Neuronal stem cell (in vitro differentiated cells): ENCODE measurements at regions not wholly inside any gene's neighbourhood (a gene's known extent, or its start where the extent isn't known, plus 50 kb on each side); places are given as distances from the start of the nearest gene placed in this dataset.

Source experiments
- DNase-seq: peaks from one replicate; pipeline ENCODE4 v3.0.0-alpha.2; 2013; ENCODE audit warnings: low spot score
- H2AFZ ChIP-seq: one replicate; pipeline ENCODE4 v1.6.1; 2013; ENCODE audit warnings: mild to moderate bottlenecking, low read length, inconsistent platforms
- H2AK5ac ChIP-seq: 2 replicates; pipeline ENCODE4 v1.6.1; 2013; ENCODE audit warnings: low read depth, mild to moderate bottlenecking, inconsistent platforms, low read length, moderate library complexity, mixed read lengths
- H2BK120ac ChIP-seq: 2 replicates; pipeline ENCODE4 v1.6.1; 2013; ENCODE audit warnings: low read depth, mild to moderate bottlenecking, inconsistent platforms, low read length, moderate library complexity, mixed read lengths
- H2BK12ac ChIP-seq: one replicate; pipeline ENCODE4 v1.6.1; 2013; ENCODE audit warnings: low read length, inconsistent platforms
- H2BK15ac ChIP-seq: 2 replicates; pipeline ENCODE4 v1.6.1; 2013; ENCODE audit warnings: mild to moderate bottlenecking, low read length, inconsistent platforms, mixed read lengths
- H2BK5ac ChIP-seq: one replicate; pipeline ENCODE4 v1.6.1; 2013; ENCODE audit warnings: inconsistent platforms, mild to moderate bottlenecking, low read length, moderate library complexity
- H3K14ac ChIP-seq: one replicate; pipeline ENCODE4 v1.6.1; 2013; ENCODE audit warnings: low read length, inconsistent platforms
- H3K18ac ChIP-seq: 2 replicates; pipeline ENCODE4 v1.6.1; 2013; ENCODE audit warnings: low read length, inconsistent platforms
- H3K23ac ChIP-seq: 2 replicates; pipeline ENCODE4 v1.6.1; 2013; ENCODE audit warnings: low read depth, mild to moderate bottlenecking, mixed read lengths, low read length, inconsistent platforms; ENCODE audit not compliant: poor library complexity
- H3K27ac ChIP-seq: replicated peaks from 3 replicates; pipeline ENCODE4 v1.5.1; 2013; ENCODE audit warnings: low read length, inconsistent platforms
- H3K27me3 ChIP-seq, 3 experiments: 2 replicates each; pipeline ENCODE4 v1.6.1; 2013; ENCODE audit warnings: low read length in 3 of 3, mild to moderate bottlenecking in 2 of 3, inconsistent platforms in 1 of 3, low read depth in 1 of 3, mixed read lengths in 1 of 3, moderate library complexity in 1 of 3; ENCODE audit not compliant: control insufficient read depth in 3 of 3, insufficient read depth in 3 of 3
- H3K36me3 ChIP-seq, 2 donors: replicated peaks in 1 of 2; 2 replicates each; pipeline ENCODE4 v1.6.1; 2013; ENCODE audit warnings: low read length in 2 of 2; ENCODE audit not compliant: control insufficient read depth in 2 of 2, insufficient read depth in 2 of 2
- H3K4ac ChIP-seq: 2 replicates; pipeline ENCODE4 v1.6.1; 2013; ENCODE audit warnings: inconsistent platforms, mild to moderate bottlenecking, low read length, moderate library complexity
- H3K4me1 ChIP-seq, 2 donors: 1 replicate in 1 of 2; 2 replicates in 1 of 2; pipeline ENCODE4 v1.6.1; 2013; ENCODE audit warnings: low read length in 2 of 2, low read depth in 1 of 2; ENCODE audit not compliant: control insufficient read depth in 2 of 2, insufficient read depth in 1 of 2
- H3K4me2 ChIP-seq: one replicate; pipeline ENCODE4 v1.6.1; 2013; ENCODE audit warnings: mild to moderate bottlenecking, low read length, inconsistent platforms; ENCODE audit not compliant: insufficient read depth, poor library complexity, severe bottlenecking
- H3K4me3 ChIP-seq, 2 donors: 2 replicates each; pipeline ENCODE4 v1.5.1; 2013; ENCODE audit warnings: low read length in 2 of 2, mild to moderate bottlenecking in 2 of 2, inconsistent platforms in 1 of 2, moderate library complexity in 1 of 2
- H3K79me1 ChIP-seq: one replicate; pipeline ENCODE4 v1.6.1; 2013; ENCODE audit warnings: low read depth, mild to moderate bottlenecking, inconsistent platforms, low read length, moderate library complexity
- H3K9ac ChIP-seq: one replicate; pipeline ENCODE4 v1.6.1; 2013; ENCODE audit warnings: mild to moderate bottlenecking, low read depth, low read length, inconsistent platforms; ENCODE audit not compliant: poor library complexity
- H3K9me3 ChIP-seq, 2 donors: replicated peaks in 1 of 2; 2 replicates each; pipeline versions ENCODE3 to v1.6.1; 2013; ENCODE audit warnings: low read length in 2 of 2, mild to moderate bottlenecking in 2 of 2, inconsistent platforms in 1 of 2, low read depth in 1 of 2, mixed read lengths in 1 of 2, moderate library complexity in 1 of 2; ENCODE audit not compliant: control insufficient read depth in 2 of 2, insufficient read depth in 1 of 2
- H4K8ac ChIP-seq: one replicate; pipeline ENCODE4 v1.6.1; 2013; ENCODE audit warnings: low read depth, mild to moderate bottlenecking, inconsistent platforms, low read length, moderate library complexity
- H4K91ac ChIP-seq: one replicate; pipeline ENCODE4 v1.6.1; 2013; ENCODE audit warnings: low read length, low read depth, mild to moderate bottlenecking, inconsistent platforms; ENCODE audit not compliant: poor library complexity
- WGBS, 2 donors: extraction: QIAGEN DNeasy Blood & Tissue Kit; methylation state at CpG; one replicate each; pipeline ENCODE4 v1.1.7; 2013; ENCODE audit warnings: missing lambda C conversion rate in 2 of 2, mixed read lengths in 1 of 2; ENCODE audit not compliant: insufficient read length in 2 of 2, insufficient replicate concordance in 1 of 2; ENCODE audit errors: extremely low coverage in 2 of 2; 5-methylcytosine and 5-hydroxymethylcytosine counted together

GRCh38 chr16:50961952-50962351 lies 189.1 kb downstream of the SALL1 start:
- no peak overlapping the region for H2AK5ac ChIP-seq
- no peak for DNase-seq
- no peak overlapping the region for H4K91ac ChIP-seq
- no peak overlapping the region for H2BK12ac ChIP-seq
- no peaks in the 10 kb centered on the region for H3K9me3 ChIP-seq
- no peak overlapping the region for H3K4me3 ChIP-seq
- no peak overlapping the region for H3K18ac ChIP-seq
- no peak overlapping the region for H3K4ac ChIP-seq
- H3K14ac ChIP-seq, result no peak overlapping the region
- no peak overlapping the region for H3K27ac ChIP-seq
- no peak overlapping the region for H3K23ac ChIP-seq
- H2BK120ac ChIP-seq, result no peak overlapping the region
- H2BK15ac ChIP-seq, result no peak overlapping the region
- no peak overlapping the region for H2BK5ac ChIP-seq
- no CpG with 5 or more reads among the region's 7 CpGs for WGBS, 2 donors
- H3K36me3 ChIP-seq, result no peaks in the 10 kb centered on the region
- H3K27me3 ChIP-seq, result no peaks in the 10 kb centered on the region
- H3K4me1 ChIP-seq, result peaks cover 0 to 3% of the 10 kb centered on the region in 2 donors
- H2AFZ ChIP-seq, result no peak overlapping the region
- no peak overlapping the region for H3K4me2 ChIP-seq
- no peak overlapping the region for H3K9ac ChIP-seq
- H4K8ac ChIP-seq, result no peak overlapping the region
- H3K79me1 ChIP-seq, result no peaks in the 10 kb centered on the region

- H4K8ac ChIP-seq, result no peak overlapping the region
- no peak overlapping the region for H2BK15ac ChIP-seq
- H3K14ac ChIP-seq, result no peak overlapping the region
- H3K4ac ChIP-seq, result no peak overlapping the region
- no peak overlapping the region for H2BK5ac ChIP-seq
- no peak overlapping the region for H3K23ac ChIP-seq
- no peak for DNase-seq
- no peak overlapping the region for H3K18ac ChIP-seq
- no peak overlapping the region for H3K27ac ChIP-seq
- H3K9me3 ChIP-seq, result no peaks in the 10 kb centered on the region
- H3K36me3 ChIP-seq, result no peaks in the 10 kb centered on the region
- H2BK120ac ChIP-seq, result no peak overlapping the region
- no peak overlapping the region for H3K4me2 ChIP-seq
- no peaks in the 10 kb centered on the region for H3K27me3 ChIP-seq
- no peak overlapping the region for H2BK12ac ChIP-seq
- no peak overlapping the region for H4K91ac ChIP-seq
- no CpG with 5 or more reads among the region's 2 CpGs for WGBS, 2 donors
- H3K4me3 ChIP-seq, result no peak overlapping the region
- no peaks in the 10 kb centered on the region for H3K79me1 ChIP-seq
- H3K9ac ChIP-seq, result no peak overlapping the region
- H2AK5ac ChIP-seq, result no peak overlapping the region
- H2AFZ ChIP-seq, result no peak overlapping the region
- peaks cover 0 to 3% of the 10 kb centered on the region in 2 donors for H3K4me1 ChIP-seq
Measured at GRCh38 chr16:50960517-50961202, 190.4 kb downstream of the SALL1 start.

GRCh38 chr16:50957056-50957455 lies 194.0 kb downstream of the SALL1 start:
- Histone ChIP-seq H3K14ac (no peak overlapping the region), H3K18ac (no peak overlapping the region), H2BK15ac (no peak overlapping the region), H2AFZ (no peak overlapping the region), H3K4me3 (no peak overlapping the region), H3K9me3 (no peaks in the 10 kb centered on the region), H2BK5ac (no peak overlapping the region), H3K27me3 (no peaks in the 10 kb centered on the region), H4K8ac (no peak overlapping the region), H3K4me1 (peaks cover 0 to 3% of the 10 kb centered on the region in 2 donors), H2BK120ac (no peak overlapping the region), H3K27ac (no peak overlapping the region), H3K4me2 (no peak overlapping the region), H3K9ac (no peak overlapping the region), H3K4ac (no peak overlapping the region), H4K91ac (no peak overlapping the region), H3K23ac (no peak overlapping the region), H3K36me3 (no peaks in the 10 kb centered on the region), H2BK12ac (no peak overlapping the region), H3K79me1 (no peaks in the 10 kb centered on the region), H2AK5ac (no peak overlapping the region)
- DNase-seq, result no peak
- WGBS, 2 donors, result no CpG with 5 or more reads among the region's 4 CpGs

GRCh38 chr16:50956637-50957036 lies 194.4 kb downstream of the SALL1 start:
- no peak for DNase-seq
- H3K36me3 ChIP-seq, result no peaks in the 10 kb centered on the region
- H2BK120ac ChIP-seq, result no peak overlapping the region
- no peak overlapping the region for H4K8ac ChIP-seq
- H2BK12ac ChIP-seq, result no peak overlapping the region
- peaks cover 0 to 3% of the 10 kb centered on the region in 2 donors for H3K4me1 ChIP-seq
- no peak overlapping the region for H3K18ac ChIP-seq
- no peak overlapping the region for H3K4ac ChIP-seq
- no peaks in the 10 kb centered on the region for H3K27me3 ChIP-seq
- H2BK15ac ChIP-seq, result no peak overlapping the region
- no peak overlapping the region for H2BK5ac ChIP-seq
- WGBS, 2 donors, result no CpG with 5 or more reads among the region's 1 CpG
- H4K91ac ChIP-seq, result no peak overlapping the region
- no peak overlapping the region for H3K23ac ChIP-seq
- H3K79me1 ChIP-seq, result no peaks in the 10 kb centered on the region
- H3K4me3 ChIP-seq, result no peak overlapping the region
- no peak overlapping the region for H3K14ac ChIP-seq
- H3K4me2 ChIP-seq, result no peak overlapping the region
- no peaks in the 10 kb centered on the region for H3K9me3 ChIP-seq
- H3K27ac ChIP-seq, result no peak overlapping the region
- no peak overlapping the region for H3K9ac ChIP-seq
- H2AFZ ChIP-seq, result no peak overlapping the region
- no peak overlapping the region for H2AK5ac ChIP-seq
